OCI-LY3 (cell line): ENCODE measurements at regions not wholly inside any gene's neighbourhood (a gene's known extent, or its start where the extent isn't known, plus 50 kb on each side); places are given as distances from the start of the nearest gene placed in this dataset.

Source experiments
- CTCF ChIP-seq: fragments of 200-600, 300-600 bp; sonication (generic); IDR thresholded peaks from 2 replicates; pipeline ENCODE4 v1.5.1; 2014; ENCODE audit warnings: antibody characterized with exemption, low read length, low read depth
- EZH2phosphoT487 ChIP-seq: fragments of 200-600 bp; shearing (Covaris generic); IDR thresholded peaks from 2 replicates; pipeline ENCODE4 v1.6.1; 2018; ENCODE audit warnings: antibody characterized with exemption, mixed run types, low read depth

- TF ChIP-seq CTCF: no peak
- no peak for TF ChIP-seq EZH2phosphoT487
Observed at GRCh38 chr10:26385443-26385842, 52.7 kb upstream of the APBB1IP start.
